Liver (tissue), 8 donors: ENCODE measurements at regions not wholly inside any gene's neighbourhood (a gene's known extent, or its start where the extent isn't known, plus 50 kb on each side); places are given as distances from the start of the nearest gene placed in this dataset.

Experiments
- DNase-seq: peaks from one replicate; pipeline ENCODE4 v3.0.0-alpha.2; 2017; ENCODE audit warnings: low spot score
- H3K27ac ChIP-seq, 2 donors: one replicate each; pipeline ENCODE4 v1.7.0; 2013; ENCODE audit warnings: inconsistent platforms in 2 of 2, low read length in 2 of 2, control low read depth in 1 of 2, low read depth in 1 of 2, mild to moderate bottlenecking in 1 of 2
- H3K27me3 ChIP-seq, 4 donors: one replicate each; pipeline versions ENCODE4 v1.6.1 to v1.7.0; 2013; ENCODE audit warnings: low read length in 3 of 4, inconsistent platforms in 1 of 4, mild to moderate bottlenecking in 1 of 4, moderate library complexity in 1 of 4; ENCODE audit not compliant: control insufficient read depth in 4 of 4, insufficient read depth in 4 of 4
- H3K36me3 ChIP-seq, 4 donors: one replicate each; pipeline versions ENCODE4 v1.6.1 to v1.7.0; 2013; ENCODE audit warnings: low read length in 3 of 4, mild to moderate bottlenecking in 3 of 4, low read depth in 1 of 4, moderate library complexity in 1 of 4; ENCODE audit not compliant: control insufficient read depth in 4 of 4, insufficient read depth in 3 of 4
- H3K4me1 ChIP-seq, 4 donors: one replicate each; pipeline versions ENCODE4 v1.6.1 to v1.7.0; 2013; ENCODE audit warnings: low read length in 3 of 4, mild to moderate bottlenecking in 3 of 4, moderate library complexity in 1 of 4; ENCODE audit not compliant: control insufficient read depth in 4 of 4, insufficient read depth in 4 of 4
- H3K4me3 ChIP-seq, 3 donors: one replicate each; pipeline versions ENCODE4 v1.6.1 to v1.7.0; 2013; ENCODE audit warnings: low read length in 3 of 3, control low read depth in 1 of 3, low read depth in 1 of 3, mild to moderate bottlenecking in 1 of 3
- H3K9ac ChIP-seq, 2 donors: one replicate each; pipeline ENCODE4 v1.7.0; 2013; ENCODE audit warnings: low read length in 2 of 2, mild to moderate bottlenecking in 2 of 2, moderate library complexity in 2 of 2, control low read depth in 1 of 2, low read depth in 1 of 2
- H3K9me3 ChIP-seq, 4 donors: one replicate each; pipeline versions ENCODE4 v1.6.1 to v1.7.0; 2013; ENCODE audit warnings: low read length in 3 of 4; ENCODE audit not compliant: control insufficient read depth in 4 of 4
- ATF3 ChIP-seq: IDR thresholded peaks from 2 replicates; pipeline ENCODE4 v1.6.1; 2016; ENCODE audit warnings: antibody characterized with exemption
- CTCF ChIP-seq: fragments of 150-350 bp; IDR thresholded peaks from 2 replicates; pipeline ENCODE4 v1.5.1; 2017; ENCODE audit warnings: improper control_type of control experiment, low read depth, low read length; ENCODE audit not compliant: missing input control
- EGR1 ChIP-seq, 2 donors: IDR thresholded peaks; 2 replicates each; pipeline ENCODE4 v1.6.1; 2016 to 2018; ENCODE audit warnings: antibody characterized with exemption in 2 of 2, low read depth in 2 of 2
- FOXA1 ChIP-seq: IDR thresholded peaks from 2 replicates; pipeline ENCODE4 v1.6.1; 2016; ENCODE audit warnings: antibody characterized with exemption
- FOXA2 ChIP-seq: IDR thresholded peaks from 2 replicates; pipeline ENCODE4 v1.6.1; 2016; ENCODE audit warnings: antibody characterized with exemption
- GABPA ChIP-seq, 2 donors: IDR thresholded peaks in 1 of 2; conservative IDR thresholded peaks in 1 of 2; 2 replicates each; pipeline ENCODE4 v1.6.1; 2016; ENCODE audit warnings: antibody characterized with exemption in 2 of 2, mild to moderate bottlenecking in 1 of 2, moderate library complexity in 1 of 2
- HNF4A ChIP-seq, 2 donors: conservative IDR thresholded peaks; 2 replicates each; pipeline ENCODE4 v1.6.1; 2016; ENCODE audit warnings: antibody characterized with exemption in 2 of 2, mild to moderate bottlenecking in 2 of 2
- HNF4G ChIP-seq: IDR thresholded peaks from 2 replicates; pipeline ENCODE4 v1.6.1; 2016; ENCODE audit warnings: antibody characterized with exemption
- JUND ChIP-seq, 2 donors: IDR thresholded peaks; 2 replicates each; pipeline ENCODE4 v1.6.1; 2016; ENCODE audit warnings: antibody characterized with exemption in 2 of 2
- NR2F2 ChIP-seq: IDR thresholded peaks from 2 replicates; pipeline ENCODE4 v1.6.1; 2016; ENCODE audit warnings: antibody characterized with exemption
- RAD21 ChIP-seq, 2 donors: IDR thresholded peaks; 2 replicates each; pipeline ENCODE4 v1.6.1; 2016; ENCODE audit warnings: antibody characterized with exemption in 2 of 2, mild to moderate bottlenecking in 2 of 2
- RXRA ChIP-seq, 2 donors: IDR thresholded peaks; 2 replicates each; pipeline ENCODE4 v1.6.1; 2017 to 2018; ENCODE audit warnings: antibody characterized with exemption in 2 of 2, mild to moderate bottlenecking in 1 of 2
- SP1 ChIP-seq: IDR thresholded peaks from 2 replicates; pipeline ENCODE4 v1.6.1; 2018; ENCODE audit warnings: antibody characterized with exemption, mild to moderate bottlenecking
- TAF1 ChIP-seq: conservative IDR thresholded peaks from 2 replicates; pipeline ENCODE4 v1.6.1; 2016; ENCODE audit warnings: antibody characterized with exemption, mild to moderate bottlenecking
- YY1 ChIP-seq: IDR thresholded peaks from 2 replicates; pipeline ENCODE4 v1.6.1; 2016; ENCODE audit warnings: antibody characterized with exemption, mild to moderate bottlenecking
- WGBS: extraction: QIAGEN DNeasy Blood & Tissue Kit; methylation state at CpG from one replicate; pipeline ENCODE4 v1.1.7; 2013; 5-methylcytosine and 5-hydroxymethylcytosine counted together
- TF ChIP-seq, protein P1 (sequence below): IDR thresholded peaks from 2 replicates; pipeline ENCODE4 v1.6.1; 2016; ENCODE audit warnings: antibody characterized with exemption, mild to moderate bottlenecking
- TF ChIP-seq, protein P2 (sequence below): IDR thresholded peaks from 2 replicates; pipeline ENCODE4 v1.6.1; 2016; ENCODE audit warnings: antibody characterized with exemption
- TF ChIP-seq, protein P3 (sequence below): IDR thresholded peaks from 2 replicates; pipeline ENCODE4 v1.6.1; 2016; ENCODE audit warnings: antibody characterized with exemption
- donor health status: healthy.
- donor health status: healthy.
- donor health status: healthy.
- donor health status: healthy.
- donor health status: healthy.

DNA sequence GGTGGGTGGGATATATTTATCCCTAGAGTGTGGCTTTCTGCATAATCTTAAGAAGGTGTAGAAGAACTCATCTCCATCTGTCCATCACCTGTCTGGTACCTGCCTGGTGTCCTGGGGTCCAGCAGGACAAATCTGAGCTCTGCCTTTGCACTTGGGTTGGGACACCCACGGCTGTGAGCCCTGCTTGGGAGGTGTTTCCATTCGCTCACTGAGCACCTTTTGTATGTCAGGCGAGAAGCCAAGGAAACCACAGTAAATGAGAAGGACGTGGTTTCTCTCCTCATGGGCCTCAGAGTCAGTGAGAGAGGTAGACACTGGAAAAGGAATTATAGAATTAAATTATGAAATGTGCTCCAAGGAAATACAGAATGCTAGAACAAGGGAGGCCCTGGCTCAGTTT, 555.9 kb downstream of the MIAT start:
- no peak for DNase-seq

More for the DNA sequence above, 555.9 kb downstream of the MIAT start:
- no peaks in the 10 kb centered on the region for H3K9me3 ChIP-seq
- H3K9ac ChIP-seq: no peak overlapping the region
- H3K27me3 ChIP-seq: peaks cover 0 to 3% (median under 1%) of the 10 kb centered on the region in 4 donors
- WGBS: 73% methylated on average over 4 of the region's 4 CpGs
- H3K36me3 ChIP-seq: no peaks in the 10 kb centered on the region
- no peaks in the 10 kb centered on the region for H3K4me1 ChIP-seq
- no peak overlapping the region for H3K27ac ChIP-seq
- TF ChIP-seq, protein P1, sequence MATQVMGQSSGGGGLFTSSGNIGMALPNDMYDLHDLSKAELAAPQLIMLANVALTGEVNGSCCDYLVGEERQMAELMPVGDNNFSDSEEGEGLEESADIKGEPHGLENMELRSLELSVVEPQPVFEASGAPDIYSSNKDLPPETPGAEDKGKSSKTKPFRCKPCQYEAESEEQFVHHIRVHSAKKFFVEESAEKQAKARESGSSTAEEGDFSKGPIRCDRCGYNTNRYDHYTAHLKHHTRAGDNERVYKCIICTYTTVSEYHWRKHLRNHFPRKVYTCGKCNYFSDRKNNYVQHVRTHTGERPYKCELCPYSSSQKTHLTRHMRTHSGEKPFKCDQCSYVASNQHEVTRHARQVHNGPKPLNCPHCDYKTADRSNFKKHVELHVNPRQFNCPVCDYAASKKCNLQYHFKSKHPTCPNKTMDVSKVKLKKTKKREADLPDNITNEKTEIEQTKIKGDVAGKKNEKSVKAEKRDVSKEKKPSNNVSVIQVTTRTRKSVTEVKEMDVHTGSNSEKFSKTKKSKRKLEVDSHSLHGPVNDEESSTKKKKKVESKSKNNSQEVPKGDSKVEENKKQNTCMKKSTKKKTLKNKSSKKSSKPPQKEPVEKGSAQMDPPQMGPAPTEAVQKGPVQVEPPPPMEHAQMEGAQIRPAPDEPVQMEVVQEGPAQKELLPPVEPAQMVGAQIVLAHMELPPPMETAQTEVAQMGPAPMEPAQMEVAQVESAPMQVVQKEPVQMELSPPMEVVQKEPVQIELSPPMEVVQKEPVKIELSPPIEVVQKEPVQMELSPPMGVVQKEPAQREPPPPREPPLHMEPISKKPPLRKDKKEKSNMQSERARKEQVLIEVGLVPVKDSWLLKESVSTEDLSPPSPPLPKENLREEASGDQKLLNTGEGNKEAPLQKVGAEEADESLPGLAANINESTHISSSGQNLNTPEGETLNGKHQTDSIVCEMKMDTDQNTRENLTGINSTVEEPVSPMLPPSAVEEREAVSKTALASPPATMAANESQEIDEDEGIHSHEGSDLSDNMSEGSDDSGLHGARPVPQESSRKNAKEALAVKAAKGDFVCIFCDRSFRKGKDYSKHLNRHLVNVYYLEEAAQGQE: no peak
- TF ChIP-seq CTCF (no peak), JUND (IDR thresholded peaks at IDR 0.05) (no peak), NR2F2 (no peak), SP1 (no peak), HNF4G (no peak), RXRA (IDR thresholded peaks at IDR 0.05) (no peak), ATF3 (no peak), YY1 (no peak), GABPA (IDR thresholded peaks at IDR 0.05 in 1 of 2, conservative IDR thresholded peaks at IDR 0.05 in 1 of 2) (no peak), TAF1 (no peak), EGR1 (IDR thresholded peaks at IDR 0.05; ENCODE audit: low read depth in 2 of 2) (no peak), RAD21 (IDR thresholded peaks at IDR 0.05) (no peak), FOXA2 (no peak), HNF4A (conservative IDR thresholded peaks at IDR 0.05) (no peak), FOXA1 (no peak)
- TF ChIP-seq, protein P2, sequence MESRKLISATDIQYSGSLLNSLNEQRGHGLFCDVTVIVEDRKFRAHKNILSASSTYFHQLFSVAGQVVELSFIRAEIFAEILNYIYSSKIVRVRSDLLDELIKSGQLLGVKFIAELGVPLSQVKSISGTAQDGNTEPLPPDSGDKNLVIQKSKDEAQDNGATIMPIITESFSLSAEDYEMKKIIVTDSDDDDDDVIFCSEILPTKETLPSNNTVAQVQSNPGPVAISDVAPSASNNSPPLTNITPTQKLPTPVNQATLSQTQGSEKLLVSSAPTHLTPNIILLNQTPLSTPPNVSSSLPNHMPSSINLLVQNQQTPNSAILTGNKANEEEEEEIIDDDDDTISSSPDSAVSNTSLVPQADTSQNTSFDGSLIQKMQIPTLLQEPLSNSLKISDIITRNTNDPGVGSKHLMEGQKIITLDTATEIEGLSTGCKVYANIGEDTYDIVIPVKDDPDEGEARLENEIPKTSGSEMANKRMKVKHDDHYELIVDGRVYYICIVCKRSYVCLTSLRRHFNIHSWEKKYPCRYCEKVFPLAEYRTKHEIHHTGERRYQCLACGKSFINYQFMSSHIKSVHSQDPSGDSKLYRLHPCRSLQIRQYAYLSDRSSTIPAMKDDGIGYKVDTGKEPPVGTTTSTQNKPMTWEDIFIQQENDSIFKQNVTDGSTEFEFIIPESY: no peak
- TF ChIP-seq, protein P3, sequence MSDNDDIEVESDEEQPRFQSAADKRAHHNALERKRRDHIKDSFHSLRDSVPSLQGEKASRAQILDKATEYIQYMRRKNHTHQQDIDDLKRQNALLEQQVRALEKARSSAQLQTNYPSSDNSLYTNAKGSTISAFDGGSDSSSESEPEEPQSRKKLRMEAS: no peak
- H3K4me3 ChIP-seq: no peak overlapping the region
